Ammon's horn (tissue), 1 donor: ENCODE measurements at regions not wholly inside any gene's neighbourhood (a gene's known extent, or its start where the extent isn't known, plus 50 kb on each side); places are given as distances from the start of the nearest gene placed in this dataset.

Experiments used
- DNase-seq: peaks from one replicate; pipeline ENCODE4 v3.0.0-alpha.2; 2016; ENCODE audit warnings: low spot score

GRCh38 chr6:93524671-93525451 lies 105.5 kb upstream of the EPHA7 start:
- DNase-seq = no peak

- DNase-seq = no peak
Measured at GRCh38 chr6:93523365-93523764, 104.0 kb upstream of the EPHA7 start.

GRCh38 chr6:93516441-93516840 lies 97.1 kb upstream of the EPHA7 start:
- no peak for DNase-seq

GRCh38 chr6:93515736-93516135 lies 96.4 kb upstream of the EPHA7 start:
- DNase-seq = no peak

- no peak for DNase-seq
Measured at GRCh38 chr6:93498713-93499112, 79.4 kb upstream of the EPHA7 start.

GRCh38 chr6:93496548-93496947 lies 77.2 kb upstream of the EPHA7 start:
- no peak for DNase-seq

GRCh38 chr6:93494057-93494456 lies 74.7 kb upstream of the EPHA7 start:
- no peak for DNase-seq

- no peak for DNase-seq
Measured at GRCh38 chr6:93474733-93475179, 55.4 kb upstream of the EPHA7 start.

GRCh38 chr6:93471281-93471680 lies 51.9 kb upstream of the EPHA7 start:
- no peak for DNase-seq
